ENCODE measurements at regions not wholly inside any gene's neighbourhood (a gene's known extent, or its start where the extent isn't known, plus 50 kb on each side); places are given as distances from the start of the nearest gene placed in this dataset.

- Histone ChIP-seq H3K27ac (no peak overlapping the region), H3K9me3 (no peaks in the 10 kb centered on the region), H3K27me3 (replicated peaks; ENCODE audit: insufficient read depth) (no peaks in the 10 kb centered on the region), H3K36me3 (no peaks in the 10 kb centered on the region), H3K4me1 (ENCODE audit: control insufficient read depth in 1 of 2, low read depth in 2 of 2) (no peaks in the 10 kb centered on the region), H3K4me3 (no peak overlapping the region)
- ATAC-seq (ENCODE audit: insufficient number of reproducible peaks, low FRiP score, low read depth) (no peak), DNase-seq (ENCODE audit: low spot score) (no peak)
- no peak for TF ChIP-seq CTCF (IDR thresholded peaks at IDR 0.05)
Measured at GRCh38 chr18:60122339-60122738, 222.5 kb downstream of the PMAIP1 start.

GRCh38 chr18:60120231-60120750, 220.5 kb downstream of the PMAIP1 start:
- ATAC-seq (ENCODE audit: insufficient number of reproducible peaks, low FRiP score, low read depth) (no peak), DNase-seq (ENCODE audit: low spot score) (no peak)
- no peak for TF ChIP-seq CTCF (IDR thresholded peaks at IDR 0.05)
- Histone ChIP-seq H3K4me3 (no peak overlapping the region), H3K9me3 (no peaks in the 10 kb centered on the region), H3K4me1 (ENCODE audit: control insufficient read depth in 1 of 2, low read depth in 2 of 2) (no peaks in the 10 kb centered on the region), H3K27me3 (replicated peaks; ENCODE audit: insufficient read depth) (no peaks in the 10 kb centered on the region), H3K36me3 (no peaks in the 10 kb centered on the region), H3K27ac (no peak overlapping the region)

GRCh38 chr18:60117321-60117720, 217.5 kb downstream of the PMAIP1 start:
- Histone ChIP-seq H3K27ac (no peak overlapping the region), H3K36me3 (no peaks in the 10 kb centered on the region), H3K27me3 (replicated peaks; ENCODE audit: insufficient read depth) (no peaks in the 10 kb centered on the region), H3K4me3 (no peak overlapping the region), H3K4me1 (ENCODE audit: control insufficient read depth in 1 of 2, low read depth in 2 of 2) (no peaks in the 10 kb centered on the region), H3K9me3 (no peaks in the 10 kb centered on the region)
- no peak for ATAC-seq (ENCODE audit: insufficient number of reproducible peaks, low FRiP score, low read depth)
- no peak for DNase-seq (ENCODE audit: low spot score)
- no peak for TF ChIP-seq CTCF (IDR thresholded peaks at IDR 0.05)

DNA sequence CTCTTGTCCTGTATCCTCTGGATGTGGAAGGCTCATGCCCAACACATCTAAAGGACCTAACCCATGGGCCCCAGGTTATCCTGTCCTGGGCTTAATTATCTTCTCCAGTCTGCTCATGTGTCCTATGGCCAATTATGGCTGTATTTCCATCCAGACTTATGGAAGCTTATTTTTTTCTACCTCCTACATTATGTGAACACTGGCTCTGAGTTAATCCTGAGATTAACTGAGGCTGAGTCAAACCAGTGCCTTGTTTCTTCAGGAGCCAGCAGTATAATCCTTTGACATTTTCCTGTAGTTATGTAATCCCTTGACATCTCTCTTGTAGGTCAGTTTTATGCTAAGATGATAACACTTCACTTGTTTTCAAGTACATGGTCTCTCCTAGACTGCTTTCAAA, 213.6 kb downstream of the PMAIP1 start:
- H3K4me3 ChIP-seq = no peak overlapping the region
- H3K27ac ChIP-seq = no peak overlapping the region
- no peaks in the 10 kb centered on the region for H3K9me3 ChIP-seq
- ATAC-seq (ENCODE audit: insufficient number of reproducible peaks, low FRiP score, low read depth) (no peak), DNase-seq (ENCODE audit: low spot score) (no peak)
- no peaks in the 10 kb centered on the region for H3K27me3 ChIP-seq (replicated peaks; ENCODE audit: insufficient read depth)
- no peak for TF ChIP-seq CTCF (IDR thresholded peaks at IDR 0.05)
- no peaks in the 10 kb centered on the region for H3K36me3 ChIP-seq
- no peaks in the 10 kb centered on the region for H3K4me1 ChIP-seq (ENCODE audit: control insufficient read depth in 1 of 2, low read depth in 2 of 2)

DNA sequence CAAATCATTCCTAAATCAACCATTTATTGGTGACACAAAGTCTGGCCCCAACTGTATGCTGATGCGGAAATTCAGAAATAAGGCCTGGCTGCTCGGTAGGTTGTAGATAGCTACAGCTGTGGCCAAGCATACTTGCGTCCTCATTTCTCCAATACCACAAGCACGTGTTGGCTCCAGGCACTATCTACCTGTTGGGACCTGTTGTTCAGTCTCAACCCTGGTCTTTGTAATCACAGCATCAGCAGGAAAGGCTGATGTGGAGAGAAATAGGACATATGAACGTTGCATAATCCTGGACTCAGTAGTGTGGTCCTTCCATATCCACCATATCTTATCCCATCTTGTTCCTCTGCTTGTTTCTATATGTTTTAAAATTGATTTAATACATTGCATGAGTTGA, 212.6 kb downstream of the PMAIP1 start:
- Histone ChIP-seq H3K27me3 (replicated peaks; ENCODE audit: insufficient read depth) (no peaks in the 10 kb centered on the region), H3K4me1 (ENCODE audit: control insufficient read depth in 1 of 2, low read depth in 2 of 2) (no peaks in the 10 kb centered on the region), H3K36me3 (no peaks in the 10 kb centered on the region), H3K27ac (no peak overlapping the region), H3K9me3 (no peaks in the 10 kb centered on the region), H3K4me3 (no peak overlapping the region)
- ATAC-seq (ENCODE audit: insufficient number of reproducible peaks, low FRiP score, low read depth) (no peak), DNase-seq (ENCODE audit: low spot score) (no peak)
- no peak for TF ChIP-seq CTCF (IDR thresholded peaks at IDR 0.05)
